GM12892 (cell line): ENCODE measurements at regions not wholly inside any gene's neighbourhood (a gene's known extent, or its start where the extent isn't known, plus 50 kb on each side); places are given as distances from the start of the nearest gene placed in this dataset.

Experiments
- POLR2A ChIP-seq: IDR thresholded peaks from 2 replicates; pipeline ENCODE4 v1.6.1; 2011; ENCODE audit warnings: low read depth, low read length, control low read depth
- POLR2AphosphoS5 ChIP-seq: IDR thresholded peaks from 2 replicates; pipeline ENCODE4 v1.6.1; 2011; ENCODE audit warnings: low read depth, low read length, control low read depth
- TAF1 ChIP-seq: IDR thresholded peaks from 2 replicates; pipeline ENCODE4 v1.6.1; 2011; ENCODE audit warnings: low read depth, mild to moderate bottlenecking, control low read depth, low read length, borderline replicate concordance

GRCh38 chr1:191912517-191912916, 245.7 kb upstream of the RGS18 start:
- TF ChIP-seq POLR2AphosphoS5 (no peak), POLR2A (no peak), TAF1 (no peak)
